Neural progenitor cell (in vitro differentiated cells): ENCODE measurements at regions not wholly inside any gene's neighbourhood (a gene's known extent, or its start where the extent isn't known, plus 50 kb on each side); places are given as distances from the start of the nearest gene placed in this dataset.

Experiments
- EZH2 ChIP-seq: fragments of 200-600 bp; sonication (generic); IDR thresholded peaks from 2 replicates; pipeline ENCODE4 v1.6.1; 2017; ENCODE audit warnings: antibody characterized with exemption, mild to moderate bottlenecking, moderate library complexity
- EZH2phosphoT487 ChIP-seq: fragments of 200-600 bp; sonication (generic); IDR thresholded peaks from 2 replicates; pipeline ENCODE4 v1.6.1; 2017; ENCODE audit warnings: antibody characterized with exemption

GRCh38 chr12:20282401-20282800 is 85.9 kb upstream of the PDE3A start:
- TF ChIP-seq EZH2phosphoT487: no peak
- TF ChIP-seq EZH2: no peak
